ENCODE measurements at regions not wholly inside any gene's neighbourhood (a gene's known extent, or its start where the extent isn't known, plus 50 kb on each side); places are given as distances from the start of the nearest gene placed in this dataset.

GRCh38 chr6:128711149-128711548 lies 171.8 kb upstream of the LAMA2 start:
- no peaks in the 10 kb centered on the region for H3K27me3 Mint-ChIP-seq (ENCODE audit: insufficient read depth, low read depth, poor library complexity)
- H4K20me1 ChIP-seq (replicated peaks; ENCODE audit: insufficient read depth) = no peaks in the 10 kb centered on the region
- no peaks in the 10 kb centered on the region for H3K79me2 ChIP-seq (replicated peaks; ENCODE audit: insufficient read depth)
- DNase-seq (ENCODE audit: low spot score) (no peak), ATAC-seq (no peak)
- no peaks in the 10 kb centered on the region for H3K9me3 Mint-ChIP-seq
- H3K4me1 Mint-ChIP-seq = no peaks in the 10 kb centered on the region
- H3K4me2 ChIP-seq = no peak overlapping the region
- no peaks in the 10 kb centered on the region for H3K36me3 Mint-ChIP-seq (ENCODE audit: low read depth)
- no peaks in the 10 kb centered on the region for H3K36me3 ChIP-seq (ENCODE audit: insufficient read depth)
- H3F3A ChIP-seq (replicated peaks; ENCODE audit: low read depth) = no peaks in the 10 kb centered on the region
- TF ChIP-seq STAT1 (IDR thresholded peaks at IDR 0.05; ENCODE audit: unreplicated experiment) (no peak), ZNF331 (CRISPR knock-in tag; IDR thresholded peaks at IDR 0.05; ENCODE audit: low read depth) (no peak), EZH2phosphoT487 (IDR thresholded peaks at IDR 0.05; ENCODE audit: unreplicated experiment) (no peak)
- no peaks in the 10 kb centered on the region for H3K4me1 ChIP-seq (ENCODE audit: insufficient read depth)
- H3K4me3 Mint-ChIP-seq = no peak overlapping the region
- H3K4me3 ChIP-seq = no peak overlapping the region
- H3K27ac ChIP-seq (ENCODE audit: low read depth) = no peak overlapping the region
- H3K9me2 ChIP-seq (ENCODE audit: insufficient read depth) = no peaks in the 10 kb centered on the region
- no peak overlapping the region for H2AFZ ChIP-seq
- no peaks in the 10 kb centered on the region for H3K27me3 ChIP-seq (ENCODE audit: insufficient read depth)
- H3K27ac Mint-ChIP-seq = no peak overlapping the region

GRCh38 chr6:128710315-128710714 lies 172.6 kb upstream of the LAMA2 start:
- H3K4me3 Mint-ChIP-seq = no peak overlapping the region
- TF ChIP-seq ZNF331 (CRISPR knock-in tag; IDR thresholded peaks at IDR 0.05; ENCODE audit: low read depth) (no peak), ZNF114 (CRISPR knock-in tag; IDR thresholded peaks at IDR 0.05) (no peak), CREB1 (CRISPR knock-in tag; IDR thresholded peaks at IDR 0.05; ENCODE audit: low read depth) (no peak), REST (IDR thresholded peaks at IDR 0.05; ENCODE audit: unreplicated experiment) (no peak), CTCF (conservative IDR thresholded peaks at IDR 0.05; ENCODE audit: low read depth in 2 of 2) (no peak), ZNF462 (CRISPR knock-in tag; IDR thresholded peaks at IDR 0.05) (no peak), JUNB (IDR thresholded peaks at IDR 0.05; ENCODE audit: unreplicated experiment) (no peak), NANOG (IDR thresholded peaks at IDR 0.05; ENCODE audit: borderline replicate concordance) (no peak), POLR2AphosphoS5 (IDR thresholded peaks at IDR 0.05; ENCODE audit: low read depth) (no peak)

More at GRCh38 chr6:128710315-128710714, 172.6 kb upstream of the LAMA2 start:
- Mint-ChIP-seq H3K27ac (no peak overlapping the region), H3K9me3 (no peaks in the 10 kb centered on the region), H3K36me3 (ENCODE audit: low read depth) (no peaks in the 10 kb centered on the region), H3K4me1 (no peaks in the 10 kb centered on the region), H3K27me3 (ENCODE audit: insufficient read depth, low read depth, poor library complexity) (no peaks in the 10 kb centered on the region)
- no peak overlapping the region for H3K27ac ChIP-seq (ENCODE audit: low read depth)
- H3K4me1 ChIP-seq (ENCODE audit: insufficient read depth) = no peaks in the 10 kb centered on the region
- no peak overlapping the region for H2AFZ ChIP-seq
- H3K36me3 ChIP-seq (ENCODE audit: insufficient read depth) = no peaks in the 10 kb centered on the region
- no peaks in the 10 kb centered on the region for H4K20me1 ChIP-seq (replicated peaks; ENCODE audit: insufficient read depth)
- no peak for DNase-seq (ENCODE audit: low spot score)
- no peaks in the 10 kb centered on the region for H3K79me2 ChIP-seq (replicated peaks; ENCODE audit: insufficient read depth)
- no peak for ATAC-seq
- no peaks in the 10 kb centered on the region for H3F3A ChIP-seq (replicated peaks; ENCODE audit: low read depth)
- H3K4me2 ChIP-seq = no peak overlapping the region
- H3K9me2 ChIP-seq (ENCODE audit: insufficient read depth) = no peaks in the 10 kb centered on the region
- no peak overlapping the region for H3K4me3 ChIP-seq
- no peaks in the 10 kb centered on the region for H3K27me3 ChIP-seq (ENCODE audit: insufficient read depth)

All from GM23338 (cell line).